ENCODE measurements at regions not wholly inside any gene's neighbourhood (a gene's known extent, or its start where the extent isn't known, plus 50 kb on each side); places are given as distances from the start of the nearest gene placed in this dataset.

GRCh38 chr2:59032499-59032898 lies 791.4 kb upstream of the FANCL start:
- no peaks in the 10 kb centered on the region for H3K36me3 ChIP-seq (replicated peaks; ENCODE audit: insufficient read depth, low read length)
- TF ChIP-seq EZH2 (optimal IDR thresholded peaks at IDR 0.05; ENCODE audit: low read depth, low read length) = no peak
- no peak for TF ChIP-seq EZH2phosphoT487 (IDR thresholded peaks at IDR 0.05; ENCODE audit: low read length)
- TF ChIP-seq CTCF (IDR thresholded peaks at IDR 0.05; ENCODE audit: low read length) = no peak
- no peak overlapping the region for H2AFZ ChIP-seq (ENCODE audit: low read length)

GRCh38 chr2:59029058-59029457 lies 787.9 kb upstream of the FANCL start:
- Histone ChIP-seq H3K4me1 (ENCODE audit: low read length) (no peaks in the 10 kb centered on the region), H3F3A (ENCODE audit: insufficient read depth, low read length) (no peaks in the 10 kb centered on the region), H3K79me2 (ENCODE audit: low read length) (no peaks in the 10 kb centered on the region), H3K36me3 (replicated peaks; ENCODE audit: insufficient read depth, low read length) (no peaks in the 10 kb centered on the region), H4K20me1 (ENCODE audit: insufficient read depth, low read length) (no peaks in the 10 kb centered on the region), H3K4me2 (ENCODE audit: low read depth, low read length) (no peak overlapping the region), H3K9ac (ENCODE audit: low read length) (no peak overlapping the region), H3K27me3 (replicated peaks; ENCODE audit: insufficient read depth, low read length) (no peaks in the 10 kb centered on the region), H3K9me3 (replicated peaks; ENCODE audit: insufficient read depth, low read length) (no peaks in the 10 kb centered on the region), H2AFZ (ENCODE audit: low read length) (no peak overlapping the region), H3K4me3 (ENCODE audit: low read length) (no peak overlapping the region), H3K9me2 (replicated peaks; ENCODE audit: insufficient read depth, low read length) (no peaks in the 10 kb centered on the region), H3K27ac (ENCODE audit: low read length) (no peak overlapping the region)
- no peak for DNase-seq
- TF ChIP-seq EZH2phosphoT487 (IDR thresholded peaks at IDR 0.05; ENCODE audit: low read length) (no peak), CTCF (IDR thresholded peaks at IDR 0.05; ENCODE audit: low read length) (no peak), EZH2 (optimal IDR thresholded peaks at IDR 0.05; ENCODE audit: low read depth, low read length) (no peak)

More at GRCh38 chr2:59032499-59032898, 791.4 kb upstream of the FANCL start:
- H3K9ac ChIP-seq (ENCODE audit: low read length) = no peak overlapping the region
- no peak for DNase-seq
- no peak overlapping the region for H3K4me3 ChIP-seq (ENCODE audit: low read length)
- H3K9me3 ChIP-seq (replicated peaks; ENCODE audit: insufficient read depth, low read length) = no peaks in the 10 kb centered on the region
- no peak overlapping the region for H3K27ac ChIP-seq (ENCODE audit: low read length)
- no peaks in the 10 kb centered on the region for H3F3A ChIP-seq (ENCODE audit: insufficient read depth, low read length)
- H3K9me2 ChIP-seq (replicated peaks; ENCODE audit: insufficient read depth, low read length) = no peaks in the 10 kb centered on the region
- H3K79me2 ChIP-seq (ENCODE audit: low read length) = no peaks in the 10 kb centered on the region
- no peaks in the 10 kb centered on the region for H3K4me1 ChIP-seq (ENCODE audit: low read length)
- H3K4me2 ChIP-seq (ENCODE audit: low read depth, low read length) = no peak overlapping the region
- no peaks in the 10 kb centered on the region for H4K20me1 ChIP-seq (ENCODE audit: insufficient read depth, low read length)
- no peaks in the 10 kb centered on the region for H3K27me3 ChIP-seq (replicated peaks; ENCODE audit: insufficient read depth, low read length)

GRCh38 chr2:59027320-59027719 lies 786.2 kb upstream of the FANCL start:
- H4K20me1 ChIP-seq (ENCODE audit: insufficient read depth, low read length) = no peaks in the 10 kb centered on the region
- H3F3A ChIP-seq (ENCODE audit: insufficient read depth, low read length) = no peaks in the 10 kb centered on the region
- H3K27me3 ChIP-seq (replicated peaks; ENCODE audit: insufficient read depth, low read length) = no peaks in the 10 kb centered on the region
- H3K36me3 ChIP-seq (replicated peaks; ENCODE audit: insufficient read depth, low read length) = no peaks in the 10 kb centered on the region
- H3K27ac ChIP-seq (ENCODE audit: low read length) = no peak overlapping the region
- H3K9me3 ChIP-seq (replicated peaks; ENCODE audit: insufficient read depth, low read length) = no peaks in the 10 kb centered on the region
- no peak overlapping the region for H2AFZ ChIP-seq (ENCODE audit: low read length)
- no peak overlapping the region for H3K9ac ChIP-seq (ENCODE audit: low read length)
- no peak overlapping the region; the same call in 1 of the 2 replicates for H3K4me2 ChIP-seq (ENCODE audit: low read depth, low read length)
- no peaks in the 10 kb centered on the region for H3K9me2 ChIP-seq (replicated peaks; ENCODE audit: insufficient read depth, low read length)
- no peaks in the 10 kb centered on the region for H3K79me2 ChIP-seq (ENCODE audit: low read length)
- no peak for DNase-seq
- H3K4me3 ChIP-seq (ENCODE audit: low read length) = no peak overlapping the region
- TF ChIP-seq EZH2phosphoT487 (IDR thresholded peaks at IDR 0.05; ENCODE audit: low read length) (no peak), EZH2 (optimal IDR thresholded peaks at IDR 0.05; ENCODE audit: low read depth, low read length) (no peak), CTCF (IDR thresholded peaks at IDR 0.05; ENCODE audit: low read length) (no peak)
- no peaks in the 10 kb centered on the region for H3K4me1 ChIP-seq (ENCODE audit: low read length)

All from MM.1S (cell line).